Sigmoid colon (tissue), 4 donors: ENCODE measurements at regions not wholly inside any gene's neighbourhood (a gene's known extent, or its start where the extent isn't known, plus 50 kb on each side); places are given as distances from the start of the nearest gene placed in this dataset.

Experiments
- EP300 ChIP-seq, 4 donors: sonication (generic); formaldehyde crosslinking; IDR thresholded peaks; one replicate each; pipeline ENCODE4 v1.6.1; 2017; ENCODE audit warnings: antibody characterized with exemption in 4 of 4
- POLR2A ChIP-seq, 2 donors: fragments of 450-650 bp; IDR thresholded peaks; one replicate each; pipeline ENCODE4 v1.6.1; 2016; ENCODE audit warnings: antibody characterized with exemption in 2 of 2, mild to moderate bottlenecking in 2 of 2, moderate library complexity in 2 of 2
- POLR2AphosphoS5 ChIP-seq, 4 donors: sonication (generic); formaldehyde crosslinking; IDR thresholded peaks; one replicate each; pipeline ENCODE4 v1.6.1; 2017; ENCODE audit warnings: antibody characterized with exemption in 4 of 4
- TF ChIP-seq, protein P1 (sequence below), 4 experiments: fragments of 450-650 bp in 3 of 4; fragments of 200-600 bp in 1 of 4; IDR thresholded peaks; one replicate each; pipeline ENCODE4 v1.5.1; 2016 to 2019; ENCODE audit warnings: antibody characterized with exemption in 4 of 4, mild to moderate bottlenecking in 3 of 4, moderate library complexity in 2 of 4

DNA sequence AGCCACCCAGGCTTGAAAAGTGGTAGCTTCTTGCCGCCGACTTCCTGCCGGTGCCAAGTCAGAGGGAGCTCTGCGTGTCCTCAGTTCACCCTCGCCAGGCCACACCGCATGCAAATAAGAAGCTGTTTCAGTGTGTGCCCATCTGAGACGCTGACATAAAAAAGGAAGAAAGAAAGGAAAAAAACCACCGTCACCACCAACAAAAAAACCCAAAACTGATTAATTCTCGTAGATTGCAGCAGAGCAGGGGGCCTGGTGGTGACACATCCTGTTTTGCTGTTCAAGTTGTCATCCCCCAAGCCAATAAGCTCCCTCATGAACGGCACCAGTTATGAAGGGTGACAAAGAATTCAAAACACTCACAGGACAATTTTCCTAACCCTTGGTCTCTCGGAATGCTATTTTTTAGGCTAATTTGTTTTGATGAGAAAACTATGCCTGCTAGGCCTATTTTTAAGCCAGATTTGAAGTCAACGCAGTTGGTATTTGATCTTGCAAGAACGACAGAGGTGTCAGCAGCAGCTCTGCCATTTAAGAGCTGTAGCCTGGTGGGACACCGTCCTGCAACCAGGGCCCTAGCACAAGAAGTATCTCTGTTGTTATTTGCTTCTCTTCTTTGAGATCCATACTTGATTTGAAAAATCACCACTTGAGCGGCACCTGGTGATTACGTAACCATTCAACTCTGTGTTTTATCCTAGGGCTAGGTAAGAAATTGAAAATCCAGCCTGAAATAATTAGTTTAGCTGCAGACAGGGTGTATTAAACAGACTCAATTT lies 145.6 kb downstream of the PFKFB3 start:
- TF ChIP-seq, protein P1, sequence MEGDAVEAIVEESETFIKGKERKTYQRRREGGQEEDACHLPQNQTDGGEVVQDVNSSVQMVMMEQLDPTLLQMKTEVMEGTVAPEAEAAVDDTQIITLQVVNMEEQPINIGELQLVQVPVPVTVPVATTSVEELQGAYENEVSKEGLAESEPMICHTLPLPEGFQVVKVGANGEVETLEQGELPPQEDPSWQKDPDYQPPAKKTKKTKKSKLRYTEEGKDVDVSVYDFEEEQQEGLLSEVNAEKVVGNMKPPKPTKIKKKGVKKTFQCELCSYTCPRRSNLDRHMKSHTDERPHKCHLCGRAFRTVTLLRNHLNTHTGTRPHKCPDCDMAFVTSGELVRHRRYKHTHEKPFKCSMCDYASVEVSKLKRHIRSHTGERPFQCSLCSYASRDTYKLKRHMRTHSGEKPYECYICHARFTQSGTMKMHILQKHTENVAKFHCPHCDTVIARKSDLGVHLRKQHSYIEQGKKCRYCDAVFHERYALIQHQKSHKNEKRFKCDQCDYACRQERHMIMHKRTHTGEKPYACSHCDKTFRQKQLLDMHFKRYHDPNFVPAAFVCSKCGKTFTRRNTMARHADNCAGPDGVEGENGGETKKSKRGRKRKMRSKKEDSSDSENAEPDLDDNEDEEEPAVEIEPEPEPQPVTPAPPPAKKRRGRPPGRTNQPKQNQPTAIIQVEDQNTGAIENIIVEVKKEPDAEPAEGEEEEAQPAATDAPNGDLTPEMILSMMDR (IDR thresholded peaks at IDR 0.05): no peak
- TF ChIP-seq POLR2A (IDR thresholded peaks at IDR 0.05) (no peak), EP300 (IDR thresholded peaks at IDR 0.05) (no peak), POLR2AphosphoS5 (IDR thresholded peaks at IDR 0.05) (no peak)
